Gastroesophageal sphincter (tissue), 4 donors: ENCODE measurements at regions not wholly inside any gene's neighbourhood (a gene's known extent, or its start where the extent isn't known, plus 50 kb on each side); places are given as distances from the start of the nearest gene placed in this dataset.

Experiments used
- ATAC-seq: fragments of 150-250 bp; one replicate; pipeline ENCODE4 v1.9.1; 2016; ENCODE audit warnings: mild to moderate bottlenecking, moderate library complexity
- H3K27ac ChIP-seq, 4 donors: fragments of 200-600 bp; sonication (generic) in 3 of 4; 1 replicate in 3 of 4; 2 replicates in 1 of 4; pipeline ENCODE4 v1.5.1; 2016 to 2019
- H3K27me3 ChIP-seq: fragments of 200-600 bp; sonication (generic); one replicate; pipeline ENCODE4 v1.5.1; 2019
- H3K36me3 ChIP-seq, 2 donors: fragments of 200-600 bp; sonication (generic); one replicate each; pipeline ENCODE4 v1.5.1; 2019; ENCODE audit warnings: control low read depth in 1 of 2
- H3K4me1 ChIP-seq, 3 donors: fragments of 200-600 bp; sonication (generic); 1 replicate in 2 of 3; 2 replicates in 1 of 3; pipeline ENCODE4 v1.5.1; 2016 to 2019; ENCODE audit warnings: control low read depth in 2 of 3
- H3K4me3 ChIP-seq, 2 donors: fragments of 200-600 bp; sonication (generic); one replicate each; pipeline ENCODE4 v1.5.1; 2019; ENCODE audit warnings: mild to moderate bottlenecking in 1 of 2, moderate library complexity in 1 of 2
- H3K9me3 ChIP-seq, 3 donors: fragments of 200-600 bp; sonication (generic); one replicate each; pipeline ENCODE4 v1.5.1; 2017 to 2019; ENCODE audit warnings: control low read depth in 2 of 3
- EP300 ChIP-seq: sonication (generic); formaldehyde crosslinking; IDR thresholded peaks from one replicate; pipeline ENCODE4 v1.6.1; 2017; ENCODE audit warnings: antibody characterized with exemption, mild to moderate bottlenecking
- POLR2A ChIP-seq, 2 donors: fragments of 450-650 bp; IDR thresholded peaks; one replicate each; pipeline ENCODE4 v1.6.1; 2017; ENCODE audit warnings: antibody characterized with exemption in 2 of 2, mild to moderate bottlenecking in 2 of 2, moderate library complexity in 1 of 2
- POLR2AphosphoS5 ChIP-seq: sonication (generic); formaldehyde crosslinking; IDR thresholded peaks from one replicate; pipeline ENCODE4 v1.6.1; 2017; ENCODE audit warnings: antibody characterized with exemption
- WGBS, 2 donors: methylation state at CpG; one replicate each; pipeline ENCODE4 v1.1.5; 2018; ENCODE audit warnings: low coverage in 1 of 2; 5-methylcytosine and 5-hydroxymethylcytosine counted together
- TF ChIP-seq, protein P1 (sequence below), 4 experiments: fragments of 200-600 bp in 2 of 4; fragments of 450-650 bp in 2 of 4; sonication (generic) in 1 of 4; IDR thresholded peaks; one replicate each; pipeline ENCODE4 v1.5.1; 2017 to 2019; ENCODE audit warnings: antibody characterized with exemption in 4 of 4, mild to moderate bottlenecking in 2 of 4, moderate library complexity in 2 of 4

DNA sequence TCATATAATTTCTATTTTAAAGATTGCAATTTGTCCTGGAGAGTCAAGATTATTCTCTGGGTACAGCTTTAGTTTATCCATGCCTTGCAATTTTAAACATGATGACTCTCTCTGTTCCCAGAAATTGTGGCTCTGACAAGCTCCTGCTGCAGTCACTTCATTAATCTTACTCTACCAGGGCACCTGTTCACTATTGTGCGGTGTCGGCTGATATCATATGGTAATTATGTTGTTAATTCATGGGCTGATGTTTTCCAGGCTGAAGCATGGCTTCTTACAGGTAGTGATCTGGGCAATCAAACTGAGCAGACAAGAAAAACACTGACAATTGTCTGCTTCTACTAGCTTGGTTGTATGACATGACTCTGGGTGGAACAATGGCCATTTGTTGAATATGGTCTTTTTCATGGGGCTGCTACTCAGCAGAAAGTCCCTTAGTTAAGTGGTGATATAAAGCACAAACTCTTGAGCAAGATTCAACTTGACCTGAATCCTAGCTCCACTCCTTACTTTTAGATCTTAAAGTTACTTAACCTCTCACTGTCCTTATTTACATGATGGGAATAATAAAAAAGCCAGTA lies 230.7 kb downstream of the FAT3 start:
- H3K27ac ChIP-seq: no peak overlapping the region
- no peak for TF ChIP-seq POLR2AphosphoS5
- H3K4me1 ChIP-seq: no peaks in the 10 kb centered on the region
- no peak for ATAC-seq
- H3K9me3 ChIP-seq: no peaks in the 10 kb centered on the region
- H3K36me3 ChIP-seq: no peaks in the 10 kb centered on the region
- H3K4me3 ChIP-seq: no peak overlapping the region
- 67 to 84% methylated on average over 1 to 2 of the region's 2 CpGs for WGBS, 2 donors
- no peaks in the 10 kb centered on the region for H3K27me3 ChIP-seq

DNA sequence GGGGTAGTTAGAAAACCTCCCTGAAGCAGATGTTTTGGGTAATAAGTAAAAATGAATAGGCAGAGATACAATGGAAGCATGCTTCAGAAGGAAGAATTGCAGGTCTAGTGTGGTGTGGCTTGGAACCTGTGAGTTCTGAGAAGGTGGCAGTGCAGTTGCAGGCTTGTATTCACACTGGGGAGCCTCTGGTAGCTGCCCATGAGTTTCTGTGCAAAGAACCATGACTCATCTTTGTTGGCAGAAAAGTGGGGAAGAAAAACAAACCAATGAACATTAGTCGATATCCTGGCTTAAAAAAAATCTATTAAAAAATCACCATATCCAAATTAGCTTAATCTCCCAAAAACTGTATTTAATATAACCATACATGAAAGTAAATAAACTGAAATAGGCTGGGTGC lies 232.6 kb downstream of the FAT3 start:
- Histone ChIP-seq H3K27me3 (no peaks in the 10 kb centered on the region), H3K27ac (no peak overlapping the region), H3K36me3 (no peaks in the 10 kb centered on the region), H3K4me1 (no peaks in the 10 kb centered on the region), H3K4me3 (no peak overlapping the region), H3K9me3 (no peaks in the 10 kb centered on the region)
- WGBS, 2 donors: 53 to 67% methylated on average over 1 of the region's 1 CpG
- TF ChIP-seq POLR2AphosphoS5 (no peak), POLR2A (IDR thresholded peaks at IDR 0.05) (no peak), EP300 (no peak)
- TF ChIP-seq, protein P1, sequence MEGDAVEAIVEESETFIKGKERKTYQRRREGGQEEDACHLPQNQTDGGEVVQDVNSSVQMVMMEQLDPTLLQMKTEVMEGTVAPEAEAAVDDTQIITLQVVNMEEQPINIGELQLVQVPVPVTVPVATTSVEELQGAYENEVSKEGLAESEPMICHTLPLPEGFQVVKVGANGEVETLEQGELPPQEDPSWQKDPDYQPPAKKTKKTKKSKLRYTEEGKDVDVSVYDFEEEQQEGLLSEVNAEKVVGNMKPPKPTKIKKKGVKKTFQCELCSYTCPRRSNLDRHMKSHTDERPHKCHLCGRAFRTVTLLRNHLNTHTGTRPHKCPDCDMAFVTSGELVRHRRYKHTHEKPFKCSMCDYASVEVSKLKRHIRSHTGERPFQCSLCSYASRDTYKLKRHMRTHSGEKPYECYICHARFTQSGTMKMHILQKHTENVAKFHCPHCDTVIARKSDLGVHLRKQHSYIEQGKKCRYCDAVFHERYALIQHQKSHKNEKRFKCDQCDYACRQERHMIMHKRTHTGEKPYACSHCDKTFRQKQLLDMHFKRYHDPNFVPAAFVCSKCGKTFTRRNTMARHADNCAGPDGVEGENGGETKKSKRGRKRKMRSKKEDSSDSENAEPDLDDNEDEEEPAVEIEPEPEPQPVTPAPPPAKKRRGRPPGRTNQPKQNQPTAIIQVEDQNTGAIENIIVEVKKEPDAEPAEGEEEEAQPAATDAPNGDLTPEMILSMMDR (IDR thresholded peaks at IDR 0.05): no peak
- no peak for ATAC-seq

DNA sequence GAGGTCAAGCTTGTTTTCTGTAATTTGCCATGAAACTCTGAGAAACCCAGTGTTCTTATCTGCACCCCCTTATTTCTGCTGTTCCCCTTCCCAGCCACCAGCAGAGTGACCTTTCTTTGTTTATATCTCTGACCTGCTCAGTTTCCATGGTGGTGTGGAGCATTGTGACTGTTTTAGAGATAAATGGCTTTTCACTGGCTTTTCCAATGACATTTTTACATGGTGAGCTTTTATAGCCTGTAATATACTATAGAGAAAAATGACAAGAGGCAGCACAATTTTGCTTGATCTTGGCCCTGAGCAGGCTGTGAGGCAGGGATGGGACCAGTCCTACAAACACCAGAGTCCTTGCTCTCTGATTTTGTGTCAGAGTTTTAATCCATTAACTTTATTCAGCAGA lies 233.9 kb downstream of the FAT3 start:
- TF ChIP-seq POLR2AphosphoS5 (no peak), EP300 (no peak), POLR2A (IDR thresholded peaks at IDR 0.05) (no peak)
- TF ChIP-seq, protein P1 (IDR thresholded peaks at IDR 0.05): no peak
- no peak for ATAC-seq
- H3K4me3 ChIP-seq: no peak overlapping the region
- no peaks in the 10 kb centered on the region for H3K27me3 ChIP-seq
- H3K27ac ChIP-seq: no peak overlapping the region
- H3K9me3 ChIP-seq: no peaks in the 10 kb centered on the region
- H3K36me3 ChIP-seq: no peaks in the 10 kb centered on the region
- H3K4me1 ChIP-seq: no peaks in the 10 kb centered on the region

DNA sequence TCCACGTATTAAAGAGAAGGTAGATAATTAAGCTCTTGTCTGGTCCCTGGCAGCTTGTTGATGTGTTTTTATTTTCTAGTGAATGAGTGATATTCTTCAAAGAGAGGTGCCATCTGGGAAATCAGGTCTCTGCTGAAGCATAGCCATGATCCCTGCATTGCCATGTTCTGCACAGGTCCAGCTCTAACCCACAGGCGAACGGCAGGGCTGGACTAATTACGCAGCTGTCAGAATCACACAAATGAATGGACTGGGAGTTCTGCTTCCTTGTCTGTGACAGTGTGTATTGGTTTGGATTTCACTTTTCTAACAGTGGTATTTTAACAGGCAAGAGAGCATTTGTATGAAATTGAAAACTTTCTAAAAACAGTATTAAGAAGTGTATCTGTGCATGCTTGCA lies 235.6 kb downstream of the FAT3 start:
- TF ChIP-seq, protein P1 (IDR thresholded peaks at IDR 0.05): no peak
- TF ChIP-seq POLR2AphosphoS5: no peak
- Histone ChIP-seq H3K27ac (no peak overlapping the region), H3K9me3 (no peaks in the 10 kb centered on the region), H3K4me3 (no peak overlapping the region), H3K36me3 (no peaks in the 10 kb centered on the region), H3K27me3 (no peaks in the 10 kb centered on the region), H3K4me1 (no peaks in the 10 kb centered on the region)
- no peak for ATAC-seq
- WGBS, 2 donors: 67 to 78% methylated on average over 1 to 4 of the region's 4 CpGs

DNA sequence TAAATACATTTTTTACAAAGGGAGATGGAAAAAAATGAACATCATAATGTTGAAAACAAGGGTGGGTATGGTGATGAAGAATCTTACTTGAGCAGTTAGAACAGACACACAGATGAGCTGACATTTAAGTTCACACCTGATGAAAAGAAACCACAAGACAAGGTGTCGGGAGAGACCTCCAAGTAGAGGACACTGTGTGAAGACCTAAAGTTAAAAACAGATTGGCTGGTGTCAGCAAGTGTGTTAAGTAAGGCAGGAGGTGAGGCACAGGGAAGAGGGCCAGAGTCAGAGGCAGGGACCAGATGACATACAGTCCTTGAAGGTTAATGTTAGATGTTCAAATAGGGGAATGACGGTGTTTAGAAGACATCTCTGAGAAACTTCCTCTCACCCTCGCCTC lies 236.8 kb downstream of the FAT3 start:
- Histone ChIP-seq H3K27me3 (no peaks in the 10 kb centered on the region), H3K4me3 (no peak overlapping the region), H3K4me1 (no peaks in the 10 kb centered on the region), H3K9me3 (no peaks in the 10 kb centered on the region), H3K36me3 (no peaks in the 10 kb centered on the region), H3K27ac (no peak overlapping the region)
- no peak for ATAC-seq
- TF ChIP-seq EP300: no peak
- no peak for TF ChIP-seq POLR2A (IDR thresholded peaks at IDR 0.05)
- TF ChIP-seq, protein P1 (IDR thresholded peaks at IDR 0.05): no peak
- TF ChIP-seq POLR2AphosphoS5: no peak
- 98 to 100% methylated on average over 1 to 3 of the region's 3 CpGs for whole genome bisulfite sequencing, 2 donors

DNA sequence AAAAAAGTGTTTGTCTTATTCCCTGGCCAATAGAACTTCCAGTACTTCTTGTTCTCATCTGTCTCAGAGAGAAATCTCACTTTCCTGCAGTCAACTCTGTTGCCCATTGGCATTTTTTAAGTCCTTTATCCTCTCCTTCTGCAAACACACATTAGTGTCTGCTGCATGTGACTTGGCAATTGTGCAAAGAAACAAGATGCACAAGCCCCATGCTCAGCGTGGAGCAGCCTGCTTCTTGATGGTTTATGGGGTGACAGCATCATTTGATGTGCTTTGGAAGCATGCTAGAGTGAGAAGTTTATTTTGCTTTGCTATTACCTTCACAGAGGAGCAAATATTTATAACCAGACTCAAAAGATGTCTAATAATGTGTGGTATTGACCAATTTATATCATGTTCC lies 238.2 kb downstream of the FAT3 start:
- H3K27me3 ChIP-seq: no peaks in the 10 kb centered on the region
- TF ChIP-seq, protein P1 (IDR thresholded peaks at IDR 0.05): no peak
- TF ChIP-seq POLR2A (IDR thresholded peaks at IDR 0.05) (no peak), EP300 (no peak), POLR2AphosphoS5 (no peak)
- H3K36me3 ChIP-seq: no peaks in the 10 kb centered on the region
- H3K27ac ChIP-seq: no peak overlapping the region
- H3K9me3 ChIP-seq: no peaks in the 10 kb centered on the region
- no peak for ATAC-seq
- WGBS, 2 donors: 36 to 40% methylated on average over 1 of the region's 1 CpG
- no peaks in the 10 kb centered on the region for H3K4me1 ChIP-seq
- no peak overlapping the region for H3K4me3 ChIP-seq
